RPMI8226 (cell line): ENCODE measurements at regions not wholly inside any gene's neighbourhood (a gene's known extent, or its start where the extent isn't known, plus 50 kb on each side); places are given as distances from the start of the nearest gene placed in this dataset.

Experiments used
- DNase-seq: peaks from one replicate; pipeline ENCODE4 v3.0.0-alpha.2; 2015

DNA sequence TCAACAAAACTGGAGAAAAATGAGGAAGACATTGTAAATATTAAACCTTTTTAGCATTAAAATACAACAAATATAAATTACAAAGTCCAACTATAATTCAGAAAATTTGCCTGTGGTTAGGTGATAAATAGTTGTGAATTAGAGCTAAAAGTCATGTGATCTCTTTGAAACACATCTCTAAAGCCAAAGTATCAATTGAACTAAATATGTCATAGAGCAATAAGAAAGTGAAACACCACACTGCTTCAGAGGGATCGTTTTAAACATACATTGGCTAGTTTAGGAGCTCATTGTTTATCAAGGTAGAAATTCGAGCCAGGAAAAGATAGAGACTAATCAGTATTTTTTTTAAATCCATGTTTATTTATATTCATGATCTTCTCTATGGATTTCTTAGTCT, 606.3 kb upstream of the ITGA1 start:
- DNase-seq, result no peak

DNA sequence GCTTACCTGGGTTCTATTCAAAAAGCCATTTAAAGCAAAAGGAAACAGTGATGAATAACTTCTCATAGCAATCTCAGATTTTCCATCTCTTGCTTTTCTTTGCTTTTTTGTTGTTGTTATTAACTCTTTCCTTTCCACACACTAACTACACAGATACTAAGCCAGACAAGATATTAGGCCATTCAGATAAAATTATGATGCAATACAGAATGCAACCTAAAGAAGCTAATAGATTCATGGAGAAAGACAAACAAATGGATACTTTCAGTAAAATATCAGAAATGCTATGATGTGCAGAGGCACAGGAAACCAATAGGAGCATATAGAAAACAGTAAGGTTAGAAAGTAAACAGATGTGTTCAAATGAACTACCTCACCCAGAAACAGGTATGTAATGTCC, 597.0 kb upstream of the ITGA1 start:
- DNase-seq, result no peak

DNA sequence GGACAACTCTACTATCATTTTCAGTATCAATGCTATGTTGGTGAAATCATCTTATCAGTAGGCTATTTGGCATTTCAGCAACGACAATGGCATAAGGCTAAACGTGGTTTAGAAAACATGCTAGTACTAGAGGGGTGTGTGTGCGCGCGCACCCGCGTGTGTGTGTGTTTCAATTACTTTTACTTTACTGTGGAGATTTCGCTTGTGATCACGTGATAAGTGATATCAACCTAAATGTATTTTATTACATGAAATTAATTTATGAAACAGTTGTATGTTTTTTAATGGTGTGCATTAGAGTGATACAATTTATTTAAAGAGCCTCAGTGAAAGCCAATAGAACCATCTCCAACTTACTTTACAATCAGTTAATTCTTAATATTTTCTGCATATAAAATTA, 587.9 kb upstream of the ITGA1 start:
- no peak for DNase-seq

DNA sequence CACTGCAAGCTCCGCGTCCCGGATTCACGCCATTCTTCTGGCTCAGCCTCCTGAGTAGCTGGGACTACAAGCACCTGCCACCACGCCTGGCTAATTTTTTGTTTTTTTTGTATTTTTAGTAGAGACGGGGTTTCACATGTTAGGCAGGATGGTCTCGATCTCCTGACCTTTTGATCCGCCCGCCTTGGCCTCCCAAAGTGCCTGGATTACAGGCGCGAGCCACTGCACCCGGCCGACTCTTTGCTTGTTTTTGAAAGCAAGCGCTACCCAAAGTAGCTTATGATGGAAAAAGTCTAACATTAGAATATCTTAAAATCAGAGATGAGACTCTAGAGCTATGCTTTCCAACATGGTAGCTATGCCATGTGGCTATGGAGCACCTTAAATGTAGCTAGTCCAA, 585.5 kb upstream of the ITGA1 start:
- DNase-seq, result no peak

DNA sequence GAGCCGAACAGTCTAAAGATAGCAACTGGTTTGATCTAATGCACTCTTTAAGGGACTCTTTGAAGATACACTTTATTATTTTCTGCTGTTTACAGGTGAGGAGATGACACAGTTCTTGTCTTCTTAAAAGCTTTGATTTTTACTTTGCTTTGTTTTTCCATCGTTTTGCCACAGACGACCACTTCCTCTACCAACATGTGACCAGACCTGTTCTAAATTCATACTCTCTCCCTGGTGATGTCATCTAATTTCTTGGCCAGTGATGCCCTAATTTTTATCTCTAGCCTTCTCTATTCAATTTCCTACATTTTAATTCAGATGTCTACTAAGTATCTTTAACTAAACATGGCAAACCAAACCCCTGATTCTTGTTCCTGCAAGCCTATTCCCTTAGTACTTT, 583.4 kb upstream of the ITGA1 start:
- DNase-seq, result no peak
